ENCODE measurements at regions not wholly inside any gene's neighbourhood (a gene's known extent, or its start where the extent isn't known, plus 50 kb on each side); places are given as distances from the start of the nearest gene placed in this dataset.
"Not testable (repeated sequence)": the region's sequence is repeated elsewhere in the genome, so short reads cannot be mapped to it uniquely, and the experiment has no call there.

DNA sequence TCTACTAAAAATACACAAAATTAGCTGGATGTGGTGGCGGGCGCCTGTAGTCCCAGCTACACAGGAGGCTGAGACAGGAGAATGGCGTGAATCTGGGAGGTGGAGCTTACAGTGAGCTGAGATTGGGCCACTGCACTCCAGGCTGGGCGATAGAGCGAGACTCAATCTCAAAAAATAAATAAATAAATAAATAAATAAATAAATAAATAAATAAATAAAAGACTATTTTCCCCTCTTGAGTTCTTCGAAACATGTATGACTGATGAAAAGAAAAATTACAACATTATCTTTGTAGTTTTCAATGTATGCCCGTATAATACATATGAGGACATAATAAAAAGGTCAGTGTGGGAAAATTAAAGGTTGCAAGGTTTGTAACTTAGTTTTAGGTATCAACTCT lies 84.5 kb upstream of the GPR12 start:
- H3K4me3 ChIP-seq (ENCODE audit: extremely low read depth in 1 of 4, insufficient read depth in 2 of 4, low read depth in 3 of 4, low read length in 4 of 4); FAIRE-seq; H3K36me3 ChIP-seq (ENCODE audit: control insufficient read depth in 2 of 4, insufficient read depth in 4 of 4, low read length in 3 of 4); H3K4me2 ChIP-seq (ENCODE audit: insufficient read depth in 1 of 2, low read depth in 2 of 2, low read length in 2 of 2); H3K27ac ChIP-seq (ENCODE audit: low read depth, low read length); H3K23me2 ChIP-seq (ENCODE audit: low read depth, low read length); H4K8ac ChIP-seq (ENCODE audit: extremely low read depth, insufficient read depth, low read length); H2AK5ac ChIP-seq (ENCODE audit: low read depth, low read length); H3K79me1 ChIP-seq (ENCODE audit: low read depth, low read length); H2AFZ ChIP-seq (ENCODE audit: low read length); H3K9ac ChIP-seq (replicated peaks in 1 of 4; ENCODE audit: extremely low read depth in 1 of 4, low read depth in 3 of 4, low read length in 3 of 4); H4K5ac ChIP-seq (ENCODE audit: insufficient read length, low read depth, low read length); H4K20me1 ChIP-seq (replicated peaks in 1 of 2; ENCODE audit: control insufficient read depth in 1 of 2, insufficient read depth in 2 of 2, low read length in 2 of 2); H2BK120ac ChIP-seq (replicated peaks; ENCODE audit: low read depth, low read length); H2BK20ac ChIP-seq (ENCODE audit: low read length); DNase-seq (ENCODE audit: low read depth in 1 of 2, low spot score in 2 of 2); H3K56ac ChIP-seq (replicated peaks; ENCODE audit: insufficient read length, low read depth, low read length); H3K27me3 ChIP-seq (replicated peaks in 1 of 4; ENCODE audit: control insufficient read depth in 3 of 4, extremely low read depth in 1 of 4, insufficient read depth in 3 of 4, low read length in 3 of 4); H3K79me2 ChIP-seq (ENCODE audit: control insufficient read depth in 1 of 2, insufficient read depth in 2 of 2, low read length in 2 of 2); H3K4ac ChIP-seq (replicated peaks; ENCODE audit: insufficient read length, low read depth, low read length); H3K18ac ChIP-seq (ENCODE audit: extremely low read depth, low read length); H3K4me1 ChIP-seq (replicated peaks in 1 of 4; ENCODE audit: control insufficient read depth in 3 of 4, insufficient read depth in 4 of 4, low read length in 3 of 4); H2BK5ac ChIP-seq (ENCODE audit: low read depth, low read length); H3K14ac ChIP-seq (ENCODE audit: insufficient read length); H3K9me3 ChIP-seq (ENCODE audit: insufficient read depth in 2 of 2, low read depth in 1 of 2, low read length in 1 of 2); H2BK15ac ChIP-seq (ENCODE audit: low read length); H2BK12ac ChIP-seq (ENCODE audit: low read depth, low read length); POLR2A ChIA-PET (ENCODE audit: partially characterized antibody); H3K23ac ChIP-seq (ENCODE audit: insufficient read length); H4K91ac ChIP-seq (replicated peaks; ENCODE audit: insufficient read length, low read length): not testable (repeated sequence)
- 96% methylated on average over 7 of the region's 7 CpGs; no CpG with 5 or more reads in 1 of the 2 experiments for WGBS, 2 experiments (ENCODE audit: extremely low coverage in 1 of 2, insufficient coverage in 1 of 2, insufficient read length in 1 of 2, insufficient replicate concordance in 2 of 2, low coverage in 1 of 2, low lambda C conversion rate in 2 of 2, missing lambda C conversion rate in 1 of 2)
- CTCF ChIA-PET (ENCODE audit: partially characterized antibody): interaction anchor here (1.1 to 3.8 kb wide), 3 partner anchors 26 to 85 kb away, joined by 3 to 14 read pairs (median 3); no protein-coding TSS in a partner anchor

All from H1 (cell line).